Loucy (cell line): ENCODE measurements at regions not wholly inside any gene's neighbourhood (a gene's known extent, or its start where the extent isn't known, plus 50 kb on each side); places are given as distances from the start of the nearest gene placed in this dataset.

ENCODE experiments used
- CTCF ChIP-seq: fragments of 200-600 bp; sonication (generic); conservative IDR thresholded peaks from 2 replicates; pipeline ENCODE4 v1.5.1; 2014; ENCODE audit warnings: mild to moderate bottlenecking, antibody characterized with exemption, low read length
- EZH2phosphoT487 ChIP-seq: fragments of 200-600 bp; IDR thresholded peaks from 2 replicates; pipeline ENCODE4 v1.6.1; 2018; ENCODE audit warnings: antibody characterized with exemption, mild to moderate bottlenecking, moderate library complexity, borderline replicate concordance

GRCh38 chr14:87161502-87161901, 831.5 kb downstream of the GALC start:
- TF ChIP-seq CTCF: no peak
- TF ChIP-seq EZH2phosphoT487: no peak
